OCI-LY3 (cell line): ENCODE measurements at regions not wholly inside any gene's neighbourhood (a gene's known extent, or its start where the extent isn't known, plus 50 kb on each side); places are given as distances from the start of the nearest gene placed in this dataset.

ENCODE experiments used
- H2AFZ ChIP-seq: fragments of 200-600, 300-600 bp; shearing (Covaris generic); 2 replicates; pipeline ENCODE4 v1.6.0; 2014; ENCODE audit warnings: antibody characterized with exemption, low read depth, low read length
- H3K27ac ChIP-seq: fragments of 200-600, 300-600 bp; sonication (generic); 2 replicates; pipeline ENCODE4 v1.5.1; 2014; ENCODE audit warnings: mild to moderate bottlenecking, low read length, moderate library complexity, mixed read lengths
- H3K27me3 ChIP-seq: fragments of 200-600, 300-600 bp; sonication (generic); 2 replicates; pipeline ENCODE4 v1.6.1; 2014; ENCODE audit warnings: low read depth, low read length, mixed read lengths
- H3K36me3 ChIP-seq: fragments of 200-600, 300-600 bp; sonication (generic); replicated peaks from 2 replicates; pipeline ENCODE3; 2014; ENCODE audit warnings: low read depth, low read length, mixed read lengths
- H3K4me1 ChIP-seq: fragments of 300-600, 200-600 bp; sonication (generic); 2 replicates; pipeline ENCODE4 v1.6.1; 2014; ENCODE audit warnings: low read length, mixed read lengths
- H3K4me2 ChIP-seq: fragments of 200-600, 300-600 bp; sonication (generic); 2 replicates; pipeline ENCODE4 v1.6.1; 2014; ENCODE audit warnings: low read length, mixed read lengths
- H3K4me3 ChIP-seq: fragments of 300-600, 200-600 bp; sonication (generic); 2 replicates; pipeline ENCODE4 v1.5.1; 2014; ENCODE audit warnings: antibody characterized with exemption, mild to moderate bottlenecking, low read length, moderate library complexity
- H3K79me2 ChIP-seq: fragments of 300-600, 200-600 bp; shearing (Covaris generic); 2 replicates; pipeline ENCODE4 v1.6.1; 2014; ENCODE audit warnings: mild to moderate bottlenecking, low read length, mixed read lengths
- H3K9ac ChIP-seq: fragments of 300-600, 200-600 bp; shearing (Covaris generic); 2 replicates; pipeline ENCODE4 v1.6.0; 2014; ENCODE audit warnings: mild to moderate bottlenecking, low read length, moderate library complexity
- H3K9me3 ChIP-seq: fragments of 200-600, 300-600 bp; shearing (Covaris generic); 2 replicates; pipeline ENCODE4 v1.6.1; 2014; ENCODE audit warnings: low read length, mixed read lengths; ENCODE audit not compliant: insufficient read depth
- H4K20me1 ChIP-seq: fragments of 200-600, 300-600 bp; sonication (generic); 2 replicates; pipeline ENCODE4 v1.6.1; 2016; ENCODE audit warnings: low read length, mixed read lengths; ENCODE audit not compliant: insufficient read depth
- CTCF ChIP-seq: fragments of 200-600, 300-600 bp; sonication (generic); IDR thresholded peaks from 2 replicates; pipeline ENCODE4 v1.5.1; 2014; ENCODE audit warnings: antibody characterized with exemption, low read length, low read depth
- EZH2phosphoT487 ChIP-seq: fragments of 200-600 bp; shearing (Covaris generic); IDR thresholded peaks from 2 replicates; pipeline ENCODE4 v1.6.1; 2018; ENCODE audit warnings: antibody characterized with exemption, mixed run types, low read depth

DNA sequence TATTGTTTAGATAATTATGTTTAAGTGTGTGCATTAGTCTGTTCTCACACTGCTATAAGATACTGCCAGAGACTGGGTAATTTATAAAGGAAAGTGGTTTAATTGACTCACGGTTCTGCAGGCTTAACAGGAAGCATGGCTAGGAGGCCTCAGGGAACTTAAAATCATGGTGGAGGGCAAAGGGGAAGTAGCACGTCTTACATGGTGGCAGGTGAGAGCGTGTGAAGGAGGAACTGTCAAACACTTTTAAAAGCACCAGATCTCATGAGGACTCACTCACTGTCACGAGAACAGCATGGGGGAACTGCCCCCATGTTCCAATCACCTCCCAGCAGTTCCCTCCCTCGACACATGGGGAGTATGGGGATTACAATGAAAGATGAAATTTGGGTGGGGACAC, 203.5 kb upstream of the GOT2 start:
- H3K27ac ChIP-seq: no peak overlapping the region

GRCh38 chr16:58933186-58933585, 199.1 kb upstream of the GOT2 start:
- Histone ChIP-seq H2AFZ (no peak overlapping the region), H3K27ac (no peak overlapping the region), H3K9me3 (no peaks in the 10 kb centered on the region), H3K9ac (no peak overlapping the region), H3K4me2 (no peak overlapping the region), H3K27me3 (no peaks in the 10 kb centered on the region), H3K4me1 (no peaks in the 10 kb centered on the region), H3K36me3 (no peaks in the 10 kb centered on the region), H3K4me3 (no peak overlapping the region), H3K79me2 (no peaks in the 10 kb centered on the region), H4K20me1 (no peaks in the 10 kb centered on the region)
- no peak for TF ChIP-seq EZH2phosphoT487

More for the DNA sequence above, 203.5 kb upstream of the GOT2 start:
- Histone ChIP-seq H3K4me3 (no peak overlapping the region), H3K27me3 (no peaks in the 10 kb centered on the region), H3K9me3 (no peaks in the 10 kb centered on the region), H4K20me1 (no peaks in the 10 kb centered on the region), H2AFZ (no peak overlapping the region), H3K36me3 (no peaks in the 10 kb centered on the region), H3K4me1 (no peaks in the 10 kb centered on the region), H3K79me2 (no peaks in the 10 kb centered on the region), H3K4me2 (no peak overlapping the region), H3K9ac (no peak overlapping the region)
- no peak for TF ChIP-seq CTCF
- no peak for TF ChIP-seq EZH2phosphoT487

- H3K36me3 ChIP-seq: no peaks in the 10 kb centered on the region
- H4K20me1 ChIP-seq: no peaks in the 10 kb centered on the region
- no peak overlapping the region for H3K4me2 ChIP-seq
- no peak overlapping the region for H3K9ac ChIP-seq
- no peak for TF ChIP-seq CTCF
- no peak for TF ChIP-seq EZH2phosphoT487
- no peak overlapping the region for H3K4me3 ChIP-seq
- H2AFZ ChIP-seq: no peak overlapping the region
- no peaks in the 10 kb centered on the region for H3K4me1 ChIP-seq
- H3K9me3 ChIP-seq: no peaks in the 10 kb centered on the region
- H3K27me3 ChIP-seq: no peaks in the 10 kb centered on the region
- no peak overlapping the region for H3K27ac ChIP-seq
- no peaks in the 10 kb centered on the region for H3K79me2 ChIP-seq
These were observed 197.3 kb upstream of the GOT2 start for GRCh38 chr16:58931436-58931835.

- Histone ChIP-seq H3K36me3 (no peaks in the 10 kb centered on the region), H3K27ac (no peak overlapping the region), H3K79me2 (no peaks in the 10 kb centered on the region), H2AFZ (no peak overlapping the region), H3K4me3 (no peak overlapping the region), H3K27me3 (no peaks in the 10 kb centered on the region), H3K4me1 (no peaks in the 10 kb centered on the region), H4K20me1 (no peaks in the 10 kb centered on the region), H3K9me3 (no peaks in the 10 kb centered on the region), H3K4me2 (no peak overlapping the region), H3K9ac (no peak overlapping the region)
- TF ChIP-seq EZH2phosphoT487 (no peak), CTCF (no peak)
These were observed 189.0 kb upstream of the GOT2 start for GRCh38 chr16:58923094-58923493.

GRCh38 chr16:58913456-58913855, 179.3 kb upstream of the GOT2 start:
- Histone ChIP-seq H3K4me3 (no peak overlapping the region), H3K27me3 (no peaks in the 10 kb centered on the region), H3K4me2 (no peak overlapping the region), H4K20me1 (no peaks in the 10 kb centered on the region), H3K79me2 (no peaks in the 10 kb centered on the region), H3K27ac (no peak overlapping the region), H3K9me3 (no peaks in the 10 kb centered on the region), H2AFZ (no peak overlapping the region), H3K4me1 (no peaks in the 10 kb centered on the region), H3K9ac (no peak overlapping the region), H3K36me3 (no peaks in the 10 kb centered on the region)
- no peak for TF ChIP-seq EZH2phosphoT487
- no peak for TF ChIP-seq CTCF
